HG03442 (cell line): ENCODE measurements at regions not wholly inside any gene's neighbourhood (a gene's known extent, or its start where the extent isn't known, plus 50 kb on each side); places are given as distances from the start of the nearest gene placed in this dataset.
"Not testable (repeated sequence)": the region's sequence is repeated elsewhere in the genome, so short reads cannot be mapped to it uniquely, and the experiment has no call there.

Experiments
- ATAC-seq: cut with Tn5 transposase; IDR thresholded peaks from one replicate; pipeline ENCODE4 v1.9.1; 2021; ENCODE audit warnings: mild to moderate bottlenecking, moderate library complexity; ENCODE audit not compliant: unreplicated experiment

DNA sequence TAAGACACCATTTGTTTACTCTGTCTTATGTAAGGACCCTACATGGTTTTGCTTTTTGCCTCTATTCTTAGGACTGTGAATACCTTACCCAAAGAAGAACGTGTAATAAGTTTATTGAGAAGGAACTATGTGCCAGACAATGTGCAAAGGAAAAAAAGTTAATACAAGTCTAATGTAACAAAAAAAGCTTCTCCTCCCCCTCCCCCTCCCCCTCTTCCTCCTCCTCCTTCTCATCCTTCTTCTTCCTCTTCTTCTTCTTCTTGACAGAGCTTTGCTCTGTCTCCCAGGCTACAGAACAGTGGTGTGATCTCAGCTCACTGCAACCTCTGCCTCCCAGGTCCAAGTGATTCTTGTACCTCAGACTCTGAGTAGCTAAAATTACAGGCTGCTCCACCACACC, 50.9 kb upstream of the MITF start:
- ATAC-seq, result no peak

DNA sequence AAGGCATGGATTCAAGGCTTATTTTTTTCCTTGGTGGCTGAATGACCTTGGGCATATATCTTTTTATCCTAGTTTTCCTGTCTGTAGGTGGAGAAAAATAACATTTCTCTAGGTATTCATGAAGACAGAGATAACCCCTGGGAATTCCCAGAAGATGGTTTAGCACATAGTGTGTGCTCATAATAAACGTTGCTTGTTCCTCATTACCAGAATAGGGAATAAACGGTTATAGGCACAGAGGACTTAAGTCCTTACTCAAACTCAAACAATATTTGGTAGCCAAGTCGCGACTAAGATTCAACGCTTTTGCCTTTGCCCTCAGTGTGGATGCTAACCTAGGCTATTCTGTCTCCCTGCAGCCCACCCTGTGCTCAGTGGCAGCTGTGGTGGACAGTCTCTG, 51.6 kb upstream of the MITF start:
- no peak for ATAC-seq

DNA sequence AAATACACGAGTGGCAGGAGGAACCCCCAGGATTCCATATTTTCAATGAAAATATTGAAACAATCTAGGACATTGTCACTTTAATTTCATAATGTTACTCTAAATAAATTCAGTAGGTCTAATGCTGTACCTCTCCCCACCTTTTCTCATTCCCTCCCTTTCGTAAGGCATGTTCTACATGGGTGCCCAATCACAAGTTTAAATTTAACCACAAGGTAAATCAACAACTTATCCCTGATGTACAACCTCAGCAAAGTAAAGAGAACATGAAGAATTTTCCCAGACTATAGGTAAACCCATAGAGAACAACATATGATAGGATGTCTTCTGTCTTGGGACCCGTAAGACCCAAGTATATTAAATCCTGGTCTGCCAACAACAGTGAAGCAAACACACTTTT, 53.2 kb upstream of the MITF start:
- no peak for ATAC-seq

DNA sequence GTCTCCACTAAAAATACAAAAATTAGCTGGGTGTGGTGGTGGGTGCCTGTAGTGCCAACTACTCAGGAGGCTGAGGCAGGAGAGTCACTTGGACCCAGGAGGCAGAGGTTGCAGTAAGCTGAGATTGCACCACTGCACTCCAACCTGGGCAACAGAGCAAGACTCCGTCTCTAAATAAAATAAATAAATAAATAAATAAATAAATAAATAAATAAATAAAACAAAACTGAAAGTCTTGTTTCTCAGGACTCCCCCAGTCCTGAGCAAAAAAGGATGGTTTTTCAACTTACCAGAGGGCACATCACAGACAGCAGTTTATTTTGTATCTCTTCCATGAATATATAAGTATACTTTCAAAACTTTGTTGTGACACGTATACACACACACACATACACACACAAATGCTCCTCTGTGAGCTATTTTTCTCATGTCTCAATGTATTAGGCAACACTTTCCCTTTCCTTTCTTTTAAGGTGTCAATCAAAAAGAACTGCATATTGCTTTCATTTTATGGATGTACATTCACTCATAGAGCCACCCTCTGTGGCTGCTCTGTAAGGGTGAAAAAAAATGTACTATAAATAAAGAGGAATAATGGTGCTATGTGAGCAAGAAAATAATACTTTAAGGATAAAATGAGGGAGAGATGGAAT, 54.8 kb upstream of the MITF start:
- ATAC-seq, result no peak

DNA sequence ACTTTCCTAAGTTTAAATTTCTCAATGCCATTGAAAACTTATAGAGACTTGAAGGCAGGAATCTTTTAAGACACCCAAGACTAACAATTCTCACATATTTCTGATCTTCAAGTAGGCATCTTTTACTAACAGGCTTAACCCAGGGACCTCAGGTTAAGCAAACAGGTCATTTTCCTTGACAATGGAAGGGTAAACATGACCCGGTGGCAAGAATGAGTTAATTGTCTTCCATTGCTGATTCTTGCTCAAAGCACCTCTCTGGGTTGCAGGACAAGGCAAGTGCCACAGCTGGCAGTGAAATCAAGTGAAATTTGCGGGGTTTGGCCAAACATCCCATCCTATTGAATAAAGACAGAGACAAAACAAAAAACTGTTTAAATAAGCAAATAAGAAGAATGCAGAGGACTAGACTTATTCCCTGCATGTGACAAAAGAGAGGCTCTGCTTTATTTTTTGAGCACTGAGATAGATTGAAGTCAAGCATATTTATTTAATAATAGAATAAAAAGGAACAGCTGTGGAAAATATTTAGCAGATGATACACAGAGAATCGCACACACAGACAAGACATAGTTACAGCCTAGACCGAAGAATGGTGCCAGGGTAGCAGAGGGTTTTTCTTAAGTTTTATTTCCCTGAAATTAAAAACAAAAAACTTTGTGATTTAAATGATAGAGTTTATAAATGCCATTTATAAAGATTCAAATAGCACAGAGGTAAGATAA, 56.0 kb upstream of the MITF start:
- no peak for ATAC-seq

DNA sequence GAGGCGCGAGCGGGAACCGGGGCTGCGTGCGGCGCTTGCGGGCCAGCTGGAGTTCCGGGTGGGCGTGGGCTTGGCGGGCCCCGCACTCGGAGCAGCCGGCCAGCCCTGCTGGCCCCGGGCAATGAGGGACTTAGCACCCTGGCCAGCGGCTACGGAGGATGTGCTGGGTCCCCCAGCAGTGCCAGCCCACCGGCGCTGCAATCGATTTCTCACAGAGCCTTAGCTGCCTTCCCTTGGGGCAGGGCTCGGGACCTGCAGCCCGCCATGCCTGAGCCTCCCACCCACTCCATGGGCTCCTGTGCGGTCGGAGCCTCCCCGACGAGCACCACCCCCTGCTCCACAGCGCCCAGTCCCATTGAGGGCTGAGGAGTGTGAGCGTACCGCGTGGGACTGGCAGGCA, 61.8 kb upstream of the MITF start:
- ATAC-seq, result not testable (repeated sequence)

DNA sequence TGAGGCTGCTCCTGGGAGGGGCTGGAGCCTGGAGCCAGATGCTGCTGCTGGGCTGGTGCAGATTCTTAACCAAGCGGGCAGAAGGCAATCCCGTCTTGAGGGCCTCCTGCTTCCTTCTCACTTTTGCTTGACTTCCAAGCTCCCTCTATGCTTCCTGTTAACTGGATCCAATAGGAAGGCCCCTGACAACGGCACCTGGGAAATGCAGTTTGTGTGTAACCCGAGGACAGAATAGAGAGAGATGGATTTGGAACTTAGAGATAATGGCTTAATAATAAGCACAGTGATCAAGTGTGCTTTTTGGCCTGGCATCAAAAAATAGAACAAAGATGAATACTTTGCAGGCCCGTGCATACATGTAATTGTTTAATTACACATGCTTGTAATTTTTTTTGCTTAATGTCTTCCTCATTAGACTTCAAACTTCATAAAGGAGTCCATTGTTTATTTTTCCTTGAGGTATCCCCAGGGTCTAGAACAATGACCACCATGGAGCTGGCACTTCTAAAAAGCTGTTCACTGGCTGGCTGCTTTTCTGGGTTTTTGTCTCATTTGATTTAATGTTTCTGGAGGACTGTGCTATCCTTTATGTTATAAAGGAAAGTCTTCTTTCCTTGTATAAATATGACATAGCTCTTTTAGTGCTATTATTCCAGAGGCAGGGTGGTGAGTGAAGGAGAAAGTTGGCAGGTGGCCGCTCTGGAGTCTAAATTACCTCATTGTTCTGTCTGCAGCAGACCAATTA, 63.3 kb upstream of the MITF start:
- no peak for ATAC-seq

DNA sequence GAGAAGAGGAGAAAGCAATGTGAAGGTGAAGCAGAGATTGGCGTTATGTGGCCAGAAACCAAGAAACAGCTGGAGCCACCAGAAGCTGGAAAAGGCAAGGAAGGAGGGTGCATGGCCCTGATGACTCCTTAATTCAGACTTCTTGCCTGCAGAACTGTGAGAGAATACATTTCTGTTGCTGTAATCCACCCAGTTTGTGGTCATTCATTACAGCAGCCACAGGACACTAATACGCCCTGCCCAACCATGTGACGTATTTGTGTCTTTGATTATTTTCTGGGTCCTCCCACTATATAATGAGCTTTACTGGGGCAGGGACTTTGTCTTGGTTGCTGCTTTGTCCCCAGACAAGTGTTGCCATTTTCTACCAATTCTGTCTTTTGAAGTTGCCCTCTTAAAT, 64.5 kb upstream of the MITF start:
- ATAC-seq, result no peak

DNA sequence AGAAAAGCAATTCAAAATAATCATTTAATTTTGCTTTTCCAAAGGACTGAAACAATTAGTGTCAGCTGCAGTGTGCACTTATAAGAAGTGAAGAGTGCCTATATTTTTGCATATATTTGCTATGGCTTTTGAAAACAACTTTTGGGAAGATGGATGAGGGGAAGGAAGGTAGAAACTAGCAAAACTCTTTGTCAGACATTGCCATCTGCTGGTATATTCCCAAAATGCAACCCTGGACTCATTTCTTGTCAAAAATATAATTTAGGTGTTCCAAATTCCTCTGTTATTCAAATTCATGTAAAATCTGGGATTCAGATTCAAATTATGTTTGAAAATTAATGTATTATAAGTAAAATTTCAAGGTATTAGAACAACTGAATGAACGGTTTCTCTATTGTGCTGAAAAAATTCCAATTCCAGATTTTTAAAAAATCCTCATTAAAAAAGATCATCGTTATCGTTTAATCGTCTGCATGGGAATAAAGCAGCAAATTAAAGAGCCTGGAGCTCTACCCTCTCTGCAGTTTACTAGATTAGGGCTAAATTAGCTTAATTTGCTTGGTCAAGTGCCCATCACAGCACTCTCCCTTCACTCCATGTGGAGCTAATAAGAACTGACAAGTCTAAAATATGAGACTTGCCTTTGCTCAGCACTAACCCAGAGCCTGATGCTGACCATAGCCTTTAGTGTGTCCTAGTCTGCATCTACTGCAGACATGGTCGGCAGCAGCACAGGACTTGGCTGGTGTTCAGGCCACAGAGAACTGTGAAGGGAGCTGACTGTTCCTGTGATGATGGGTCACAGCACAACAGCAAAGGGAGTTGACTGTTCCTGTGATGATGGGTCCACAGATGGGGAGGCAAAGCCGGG, 67.9 kb upstream of the MITF start:
- ATAC-seq, result no peak

DNA sequence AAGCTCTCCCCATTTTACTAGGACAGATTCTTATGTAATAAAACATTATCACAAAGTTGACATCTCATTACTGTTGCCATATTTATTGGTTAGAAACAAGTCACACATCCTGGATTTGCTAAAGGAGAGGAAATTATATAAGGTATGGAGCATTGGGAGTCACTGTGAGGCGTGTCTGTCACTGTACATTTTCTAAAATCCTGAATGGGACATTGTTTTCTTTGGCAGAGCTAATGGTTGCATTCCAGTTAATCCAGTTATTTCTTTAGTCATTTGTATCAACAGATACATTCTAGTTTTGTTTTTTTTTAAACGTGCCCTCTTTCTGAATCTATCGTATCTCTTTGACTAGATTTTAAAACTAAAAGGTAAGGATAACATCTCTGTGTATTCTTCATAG, 70.2 kb upstream of the MITF start:
- no peak for ATAC-seq

DNA sequence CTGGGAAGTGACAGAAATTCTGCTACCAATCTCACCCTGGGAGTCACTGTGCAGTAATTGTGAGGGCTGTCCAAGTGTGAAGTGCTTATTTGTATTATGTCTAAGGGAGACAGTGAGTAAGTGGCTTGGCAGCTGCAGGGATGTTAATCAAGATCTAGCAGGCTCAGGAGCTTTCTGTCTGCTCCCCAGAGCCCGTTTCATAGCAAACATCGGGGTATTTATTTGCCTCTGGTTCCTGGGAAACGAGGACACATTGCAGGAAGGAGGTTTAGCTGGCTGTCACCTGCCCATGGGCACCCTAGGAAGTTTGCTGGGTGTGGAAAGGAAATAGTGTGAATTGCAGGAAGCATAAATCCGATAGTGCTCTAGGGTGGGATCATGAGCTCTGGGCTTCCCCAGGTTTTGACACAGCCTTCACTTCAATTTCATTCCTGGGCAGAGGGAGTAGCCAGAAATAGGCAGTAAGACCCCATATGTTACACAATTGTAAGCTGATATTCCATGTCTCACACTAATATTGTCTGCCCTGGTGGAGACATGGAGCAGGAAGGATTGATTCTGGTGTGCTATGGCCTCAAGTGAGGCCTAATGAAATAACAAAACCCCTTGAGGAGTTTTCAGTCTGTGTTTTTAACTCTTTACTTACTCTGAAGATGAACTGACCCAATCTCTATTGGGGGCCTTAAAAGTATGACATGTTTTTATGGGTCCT, 74.1 kb upstream of the MITF start:
- ATAC-seq, result no peak

DNA sequence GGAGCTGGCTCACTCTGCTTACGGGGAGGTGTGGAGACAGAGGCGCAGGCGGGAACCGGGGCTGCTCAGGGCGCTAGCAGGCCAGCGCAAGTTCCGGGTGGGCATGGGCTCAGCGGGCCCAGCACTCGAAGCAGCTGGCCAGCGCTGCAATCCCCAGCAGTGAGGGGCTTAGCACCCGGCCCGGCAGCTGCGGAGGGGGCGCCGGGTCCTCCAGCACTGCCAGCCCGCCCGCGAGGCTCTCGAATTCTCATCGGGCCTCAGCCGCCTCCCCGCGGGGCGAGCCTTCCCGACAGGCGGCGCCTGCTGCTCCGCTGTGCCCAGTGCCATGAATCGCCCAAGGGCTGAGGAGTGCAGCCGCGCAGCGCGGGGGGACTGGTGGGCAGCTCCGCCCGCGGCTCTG, 78.6 kb upstream of the MITF start:
- no peak for ATAC-seq

DNA sequence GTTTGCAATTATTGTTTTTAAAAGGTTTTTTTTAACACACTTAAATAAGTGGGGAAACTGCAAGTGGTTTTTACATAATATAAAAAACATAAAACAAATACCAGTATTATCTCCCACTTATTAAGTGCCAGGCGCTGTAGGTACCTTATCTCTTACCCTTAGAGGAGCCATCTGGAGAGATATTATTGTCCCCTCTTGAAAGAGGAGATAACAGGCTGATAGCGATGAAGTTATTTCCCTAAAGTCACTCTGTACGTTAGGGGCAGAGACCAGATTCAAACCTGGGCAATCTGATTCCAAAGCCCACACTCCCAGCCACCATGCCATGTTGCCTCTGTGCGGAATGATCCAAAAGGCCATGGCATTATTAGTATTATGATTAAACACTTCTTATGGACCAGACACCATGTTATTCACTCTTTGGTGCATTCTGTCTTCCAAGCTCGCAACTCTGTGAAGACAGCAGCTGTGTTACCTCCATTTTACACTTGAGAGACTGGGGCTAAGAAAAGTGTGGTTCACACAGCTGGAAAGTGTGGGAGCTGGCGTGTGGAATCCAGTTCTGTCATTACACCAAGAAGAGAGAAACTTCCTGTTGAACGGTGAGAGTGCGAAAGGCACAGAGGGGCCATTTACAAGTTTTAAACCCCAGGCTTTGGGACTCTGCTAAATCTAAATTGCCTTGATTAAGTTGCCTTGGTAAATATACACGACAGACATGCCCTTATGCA, 79.9 kb upstream of the MITF start:
- no peak for ATAC-seq

DNA sequence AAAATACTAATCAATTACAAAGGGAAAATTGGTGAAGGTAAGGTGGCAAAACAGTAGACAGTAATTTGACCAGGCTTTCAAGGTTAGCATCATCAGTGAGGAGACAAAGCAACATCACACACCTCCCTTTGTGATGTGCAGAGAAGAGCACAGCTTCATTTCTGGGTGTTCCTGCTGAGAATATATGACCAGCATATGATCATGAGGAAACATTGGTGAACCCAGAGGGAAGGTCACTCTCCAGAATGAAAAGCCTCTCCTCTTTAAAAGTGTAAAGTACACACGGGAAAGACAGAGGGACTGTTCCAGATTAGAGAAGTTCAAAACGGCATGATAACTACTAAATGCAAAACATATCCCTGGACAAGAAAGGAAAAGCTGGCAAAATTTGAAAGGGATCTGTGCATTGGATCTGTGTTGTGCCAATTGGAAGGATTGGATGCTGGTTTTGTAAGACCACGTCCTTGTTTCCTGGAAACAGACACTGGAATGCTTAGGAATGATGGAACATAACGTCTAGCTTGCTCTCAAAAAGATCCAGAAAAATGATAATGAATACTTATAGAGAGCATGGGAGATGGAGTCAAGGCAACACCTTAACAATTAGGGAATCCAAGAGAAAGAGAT, 80.6 kb upstream of the MITF start:
- ATAC-seq, result no peak

DNA sequence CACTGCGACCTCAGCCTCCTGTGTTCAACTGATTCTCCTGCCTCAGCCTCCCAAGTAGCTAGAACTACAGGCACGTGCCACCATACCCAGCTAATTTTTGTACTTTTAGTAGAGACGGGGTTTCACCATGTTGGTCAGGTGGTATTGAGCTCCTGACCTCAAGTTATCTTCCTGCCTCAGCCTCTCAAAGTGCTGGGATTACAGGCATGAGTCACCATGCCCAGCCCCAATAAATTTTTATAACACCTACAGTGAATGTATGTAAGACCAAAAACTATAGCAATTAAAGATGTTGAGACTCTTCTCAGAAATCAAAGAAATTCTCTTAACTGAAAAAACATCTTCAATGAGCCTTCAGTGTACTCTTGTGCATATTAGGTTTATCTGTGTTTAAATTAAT, 82.2 kb upstream of the MITF start:
- not testable (repeated sequence) for ATAC-seq

DNA sequence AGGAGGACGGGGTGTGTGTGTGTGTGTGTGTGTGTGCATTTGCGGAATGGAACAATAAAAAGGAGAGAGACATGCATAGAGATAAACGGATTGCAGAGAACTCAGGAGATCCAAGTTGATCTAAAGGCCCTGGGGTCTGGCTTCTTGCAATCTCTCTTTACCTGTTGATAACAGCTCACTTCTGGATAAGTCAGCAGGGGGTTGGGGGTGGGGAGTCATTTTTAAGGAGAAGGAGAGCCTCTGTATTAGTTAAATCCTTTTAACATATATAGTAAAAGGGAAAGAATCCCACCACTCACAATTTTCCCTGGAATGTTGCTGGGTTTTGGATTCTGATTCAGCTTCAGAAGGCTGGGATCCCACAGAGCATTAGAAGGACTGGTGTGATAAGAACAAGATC, 87.5 kb upstream of the MITF start:
- ATAC-seq, result no peak

DNA sequence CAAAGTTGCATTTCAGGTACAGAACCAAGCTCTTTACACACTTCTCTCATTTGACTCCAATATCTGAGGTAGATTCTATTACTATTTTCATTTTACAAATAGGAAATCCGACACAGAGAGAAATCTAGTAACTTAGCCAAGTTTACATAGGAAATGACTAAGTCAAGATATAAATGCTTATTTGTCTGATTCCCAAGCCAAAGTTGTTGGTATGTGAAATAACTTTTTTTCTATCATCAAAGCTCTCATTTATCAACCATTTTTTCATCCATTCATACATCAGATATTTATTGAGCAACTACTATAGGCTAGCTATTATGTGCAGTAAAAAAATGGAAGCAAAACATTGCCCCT, 89.2 kb upstream of the MITF start:
- ATAC-seq, result no peak

DNA sequence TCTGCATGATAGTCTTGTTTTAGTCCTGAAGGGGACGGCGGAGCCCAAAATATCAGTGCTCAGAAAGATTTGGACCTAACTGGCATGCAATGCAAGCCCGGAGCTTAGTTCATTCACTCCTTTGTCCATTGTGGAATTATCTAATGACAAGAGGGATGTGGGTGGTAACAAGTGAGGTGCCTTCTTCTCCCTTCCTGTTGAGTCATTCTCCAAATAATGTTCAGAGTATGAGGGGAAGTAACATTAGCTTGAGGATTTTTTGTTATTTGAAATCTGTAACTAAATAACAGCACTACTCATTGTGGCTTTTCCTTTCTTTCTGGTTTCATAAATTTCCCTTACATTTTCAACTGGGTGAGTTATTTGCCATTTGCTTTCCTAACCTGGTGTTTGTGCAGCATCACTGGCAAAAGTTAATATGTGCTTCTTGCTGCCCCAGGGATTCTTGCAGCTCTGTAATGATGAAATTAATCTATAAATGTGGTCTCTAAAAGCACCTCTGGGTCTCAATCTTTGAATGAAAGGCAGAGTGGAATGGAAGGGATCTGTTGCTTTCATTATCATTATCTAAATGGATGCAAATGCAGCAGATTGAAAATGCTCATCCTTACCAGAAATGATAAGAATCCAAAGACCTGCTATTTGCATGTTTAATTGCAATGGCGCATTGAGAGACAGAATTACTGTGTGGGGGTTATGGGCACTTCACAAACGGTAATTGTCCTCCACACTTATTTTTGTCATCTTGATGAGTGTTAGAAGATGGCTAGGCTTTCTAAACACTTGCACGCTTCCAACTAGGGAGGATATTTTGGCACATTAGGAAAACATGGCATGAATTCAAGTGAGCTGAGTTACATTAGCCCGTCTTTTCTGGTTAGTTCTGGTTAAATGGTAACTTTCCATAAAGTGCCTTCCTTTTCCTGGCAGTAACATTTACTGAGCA, 89.9 kb upstream of the MITF start:
- no peak for ATAC-seq
